Cardiac muscle cell (in vitro differentiated cells and primary cell): ENCODE measurements at regions not wholly inside any gene's neighbourhood (a gene's known extent, or its start where the extent isn't known, plus 50 kb on each side); places are given as distances from the start of the nearest gene placed in this dataset.
A peak's percentile ranks its signal among the peaks of the same experiment; 100 is the strongest.
"Not testable (repeated sequence)": the region's sequence is repeated elsewhere in the genome, so short reads cannot be mapped to it uniquely, and the experiment has no call there.

Source experiments
- DNase-seq, 2 donors: peaks; one replicate each; pipeline versions ENCODE4 v3.0.0 to v3.0.0-alpha.2; 2010 to 2017; ENCODE audit warnings: low read depth in 1 of 2, low spot score in 1 of 2
- H3K27ac ChIP-seq: fragments of 200-600 bp; sonication (generic); 2 replicates; pipeline ENCODE4 v1.5.1; 2016
- H3K27me3 ChIP-seq: fragments of 200-600 bp; sonication (generic); 2 replicates; pipeline ENCODE4 v1.6.0; 2016; ENCODE audit warnings: control low read depth
- H3K36me3 ChIP-seq: fragments of 200-600 bp; sonication (generic); 2 replicates; pipeline ENCODE4 v1.5.1; 2016; ENCODE audit warnings: control low read depth
- H3K4me1 ChIP-seq: fragments of 200-600 bp; sonication (generic); 2 replicates; pipeline ENCODE4 v1.8.1; 2017; ENCODE audit warnings: low read depth, mild to moderate bottlenecking, mixed run types
- H3K4me3 ChIP-seq: fragments of 200-600 bp; sonication (generic); 2 replicates; pipeline ENCODE4 v1.5.1; 2016; ENCODE audit warnings: mild to moderate bottlenecking
- H3K9me3 ChIP-seq: fragments of 200-600 bp; sonication (generic); 2 replicates; pipeline ENCODE4 v1.5.1; 2017; ENCODE audit warnings: low read depth, mild to moderate bottlenecking, control low read depth
- CTCF ChIP-seq: IDR thresholded peaks from 2 replicates; pipeline ENCODE4 v1.5.1; 2012; ENCODE audit warnings: low read depth, mild to moderate bottlenecking, low read length

DNA sequence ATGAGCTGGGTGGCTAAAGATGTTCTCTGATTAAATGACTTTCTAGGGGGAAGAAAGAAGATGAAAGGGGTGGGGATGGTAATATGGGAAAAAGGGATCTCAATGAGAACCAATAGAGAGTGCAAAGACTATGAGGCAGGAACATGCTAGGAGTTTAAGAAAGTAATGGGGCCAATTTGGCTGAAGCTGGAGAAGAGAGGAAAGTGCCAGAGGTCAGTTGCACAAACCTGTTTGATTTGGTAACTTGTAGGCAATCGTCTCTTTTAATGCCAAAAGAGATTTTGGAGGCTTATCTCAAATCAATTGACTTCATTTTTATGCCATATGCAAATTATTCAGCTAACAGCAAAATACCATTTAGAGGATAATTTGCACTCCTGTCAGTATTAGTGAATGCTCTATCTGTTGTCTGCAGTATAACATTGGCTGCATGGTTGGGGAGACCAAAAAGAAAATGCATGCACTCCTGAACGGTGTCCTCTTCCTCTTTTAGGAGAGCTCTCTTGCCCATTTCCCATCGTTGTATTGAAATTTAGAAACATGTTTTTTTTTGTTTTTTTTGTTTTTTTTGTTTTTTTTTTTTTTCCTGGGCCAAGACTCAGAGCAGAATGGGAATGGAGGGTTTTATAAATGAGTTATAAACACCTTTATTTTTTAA lies 193.9 kb downstream of the BTBD3 start:
- TF ChIP-seq CTCF, result no peak
- H3K27me3 ChIP-seq, result no peaks in the 10 kb centered on the region
- no peaks in the 10 kb centered on the region for H3K9me3 ChIP-seq
- H3K4me3 ChIP-seq, result no peak overlapping the region
- no peak for DNase-seq
- peaks cover 4% of the 10 kb centered on the region for H3K4me1 ChIP-seq
- H3K27ac ChIP-seq, result no peak overlapping the region
- no peaks in the 10 kb centered on the region for H3K36me3 ChIP-seq

GRCh38 chr20:12112089-12112474 lies 194.4 kb downstream of the BTBD3 start:
- H3K9me3 ChIP-seq, result no peaks in the 10 kb centered on the region
- H3K27me3 ChIP-seq, result no peaks in the 10 kb centered on the region
- H3K27ac ChIP-seq, result no peak overlapping the region
- H3K4me3 ChIP-seq, result no peak overlapping the region
- peaks cover 4% of the 10 kb centered on the region for H3K4me1 ChIP-seq
- no peak for TF ChIP-seq CTCF
- no peaks in the 10 kb centered on the region for H3K36me3 ChIP-seq
- DNase-seq, result no peak

GRCh38 chr20:12112665-12113064 lies 195.0 kb downstream of the BTBD3 start:
- H3K4me1 ChIP-seq, result peaks cover 4% of the 10 kb centered on the region
- no peaks in the 10 kb centered on the region for H3K27me3 ChIP-seq
- no peak for DNase-seq
- no peaks in the 10 kb centered on the region for H3K36me3 ChIP-seq
- no peak overlapping the region for H3K4me3 ChIP-seq
- no peak overlapping the region for H3K27ac ChIP-seq
- H3K9me3 ChIP-seq, result no peaks in the 10 kb centered on the region
- TF ChIP-seq CTCF, result no peak

DNA sequence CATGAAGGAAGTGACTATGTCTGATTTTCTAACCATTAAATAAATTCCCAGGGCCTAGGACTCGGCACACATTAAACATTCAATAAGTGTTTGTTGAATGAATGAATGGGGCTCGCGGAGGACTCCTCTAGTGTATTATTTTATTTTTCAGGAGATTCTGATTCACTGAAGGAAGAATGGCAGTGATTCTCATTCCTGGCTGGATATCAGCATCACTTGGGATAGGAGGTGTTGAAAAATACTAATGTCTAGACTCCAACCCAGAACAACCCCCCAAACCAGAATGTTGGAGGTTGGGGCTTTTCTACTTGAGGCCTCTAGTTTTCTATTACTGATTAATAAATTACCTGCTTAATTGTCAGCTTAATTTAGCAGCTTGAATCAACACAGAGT lies 195.4 kb downstream of the BTBD3 start:
- no peak for TF ChIP-seq CTCF
- no peaks in the 10 kb centered on the region for H3K27me3 ChIP-seq
- H3K9me3 ChIP-seq, result no peaks in the 10 kb centered on the region
- H3K4me1 ChIP-seq, result peaks cover 4% of the 10 kb centered on the region
- H3K27ac ChIP-seq, result no peak overlapping the region
- H3K4me3 ChIP-seq, result no peak overlapping the region
- H3K36me3 ChIP-seq, result no peaks in the 10 kb centered on the region
- DNase-seq, result no peak

DNA sequence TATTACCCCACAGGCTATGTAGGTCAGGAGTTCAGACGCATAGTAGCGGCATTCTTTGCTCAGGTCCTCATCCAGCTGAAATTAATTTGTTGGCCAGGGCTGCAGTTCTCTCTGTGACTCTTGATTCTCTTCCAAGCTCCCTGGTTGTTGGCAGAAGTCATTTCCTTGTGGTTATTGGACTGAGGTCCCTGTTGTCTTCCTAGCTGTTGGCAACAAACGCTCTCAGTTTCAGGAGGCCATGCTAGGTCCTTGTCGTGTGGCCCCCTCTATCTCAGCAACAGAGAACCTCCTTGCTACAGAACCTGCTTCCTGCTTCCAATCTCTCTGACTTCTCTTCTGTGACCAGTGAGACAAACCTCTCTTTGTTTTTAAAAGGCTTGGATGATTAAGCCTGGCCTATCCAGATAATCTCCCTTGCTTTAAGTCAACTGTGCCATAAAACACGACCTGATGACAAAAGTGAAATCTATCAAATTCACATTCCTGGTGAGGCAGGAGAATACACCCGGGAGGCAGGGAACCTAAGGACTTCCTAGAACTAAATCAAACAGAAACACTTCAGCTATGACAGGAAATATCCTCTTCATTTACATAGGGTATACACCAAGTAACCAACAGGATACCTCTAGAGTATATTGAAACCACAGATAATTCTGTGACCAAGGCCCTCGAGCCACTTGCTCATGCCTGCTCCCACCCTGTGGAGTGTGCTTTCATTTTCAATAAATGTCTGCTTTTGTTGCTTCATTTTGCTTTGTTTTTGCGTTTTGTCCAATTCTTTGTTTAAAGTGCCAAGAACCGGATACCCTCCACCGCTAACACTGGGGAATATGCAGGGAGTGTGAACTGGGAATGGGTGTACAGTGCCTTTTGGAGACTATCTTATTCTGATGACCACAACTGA lies 196.0 kb downstream of the BTBD3 start:
- no peaks in the 10 kb centered on the region for H3K36me3 ChIP-seq
- H3K4me1 ChIP-seq, result peaks cover 4% of the 10 kb centered on the region
- H3K4me3 ChIP-seq, result no peak overlapping the region
- no peaks in the 10 kb centered on the region for H3K27me3 ChIP-seq
- no peak for TF ChIP-seq CTCF
- DNase-seq, result peak in 1 of 2 donors; percentile 92
- H3K27ac ChIP-seq, result no peak overlapping the region
- H3K9me3 ChIP-seq, result no peaks in the 10 kb centered on the region

GRCh38 chr20:12129114-12129513 lies 211.4 kb downstream of the BTBD3 start:
- not testable (repeated sequence) for H3K27me3 ChIP-seq, H3K4me3 ChIP-seq, H3K9me3 ChIP-seq, H3K36me3 ChIP-seq, DNase-seq, H3K4me1 ChIP-seq, H3K27ac ChIP-seq

DNA sequence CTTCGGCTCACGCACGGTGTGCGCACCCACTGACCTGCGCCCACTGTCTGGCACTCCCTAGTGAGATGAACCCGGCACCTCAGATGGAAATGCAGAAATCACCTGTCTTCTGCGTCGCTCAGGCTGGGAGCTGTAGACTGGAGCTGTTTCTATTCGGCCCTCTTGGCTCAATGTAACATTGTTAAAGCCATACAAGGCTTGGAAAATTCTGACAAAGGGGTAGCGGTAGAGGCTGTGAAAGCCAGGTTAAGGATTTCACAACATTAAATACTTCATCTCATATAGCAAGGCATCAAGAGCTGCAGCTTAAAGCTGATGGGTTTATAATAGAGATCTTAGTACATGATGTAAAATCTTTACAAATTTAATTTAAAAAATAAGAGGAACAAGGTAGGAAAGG lies 211.8 kb downstream of the BTBD3 start:
- H3K36me3 ChIP-seq, H3K4me3 ChIP-seq, H3K27ac ChIP-seq, DNase-seq, H3K27me3 ChIP-seq, H3K4me1 ChIP-seq, H3K9me3 ChIP-seq: not testable (repeated sequence)
